ENCODE measurements at regions not wholly inside any gene's neighbourhood (a gene's known extent, or its start where the extent isn't known, plus 50 kb on each side); places are given as distances from the start of the nearest gene placed in this dataset.

GRCh38 chr12:118635276-118635675 is 258.9 kb downstream of the SUDS3 start:
- TF ChIP-seq POLR2AphosphoS5 (IDR thresholded peaks at IDR 0.05; ENCODE audit: low read depth, low read length) (no peak), REST (IDR thresholded peaks at IDR 0.05; ENCODE audit: insufficient read depth in 1 of 2, low read depth in 2 of 2, low read length in 2 of 2) (no peak), SIN3A (IDR thresholded peaks at IDR 0.05; ENCODE audit: borderline replicate concordance, insufficient read depth, low read length) (no peak), FOXP2 (optimal IDR thresholded peaks at IDR 0.05; ENCODE audit: borderline replicate concordance, extremely low read depth, extremely low read length, insufficient read depth) (no peak), TAF1 (IDR thresholded peaks at IDR 0.05; ENCODE audit: borderline replicate concordance, insufficient read depth, low read length) (no peak)

GRCh38 chr12:118637767-118638370 is 261.5 kb downstream of the SUDS3 start:
- TF ChIP-seq SIN3A (IDR thresholded peaks at IDR 0.05; ENCODE audit: borderline replicate concordance, insufficient read depth, low read length) (no peak), TAF1 (IDR thresholded peaks at IDR 0.05; ENCODE audit: borderline replicate concordance, insufficient read depth, low read length) (no peak), FOXP2 (optimal IDR thresholded peaks at IDR 0.05; ENCODE audit: borderline replicate concordance, extremely low read depth, extremely low read length, insufficient read depth) (no peak), REST (IDR thresholded peaks at IDR 0.05; ENCODE audit: insufficient read depth in 1 of 2, low read depth in 2 of 2, low read length in 2 of 2) (no peak), POLR2AphosphoS5 (IDR thresholded peaks at IDR 0.05; ENCODE audit: low read depth, low read length) (no peak)

- TF ChIP-seq TAF1 (IDR thresholded peaks at IDR 0.05; ENCODE audit: borderline replicate concordance, insufficient read depth, low read length) (no peak), FOXP2 (optimal IDR thresholded peaks at IDR 0.05; ENCODE audit: borderline replicate concordance, extremely low read depth, extremely low read length, insufficient read depth) (no peak), POLR2AphosphoS5 (IDR thresholded peaks at IDR 0.05; ENCODE audit: low read depth, low read length) (no peak), SIN3A (IDR thresholded peaks at IDR 0.05; ENCODE audit: borderline replicate concordance, insufficient read depth, low read length) (no peak), REST (IDR thresholded peaks at IDR 0.05; ENCODE audit: insufficient read depth in 1 of 2, low read depth in 2 of 2, low read length in 2 of 2) (no peak)
These were observed 264.9 kb downstream of the SUDS3 start for GRCh38 chr12:118641249-118641648.

GRCh38 chr12:118645219-118645618 is 268.9 kb downstream of the SUDS3 start:
- TF ChIP-seq FOXP2 (optimal IDR thresholded peaks at IDR 0.05; ENCODE audit: borderline replicate concordance, extremely low read depth, extremely low read length, insufficient read depth) (no peak), TAF1 (IDR thresholded peaks at IDR 0.05; ENCODE audit: borderline replicate concordance, insufficient read depth, low read length) (no peak), REST (IDR thresholded peaks at IDR 0.05; ENCODE audit: insufficient read depth in 1 of 2, low read depth in 2 of 2, low read length in 2 of 2) (peak; percentile 79 to 97)
